ENCODE measurements at regions not wholly inside any gene's neighbourhood (a gene's known extent, or its start where the extent isn't known, plus 50 kb on each side); places are given as distances from the start of the nearest gene placed in this dataset.

- intact Hi-C loops (cut with DNase I; ENCODE audit: low total_unique reads) = no loop called here
- Histone ChIP-seq H3K27me3 (no peaks in the 10 kb centered on the region), H3K4me1 (no peaks in the 10 kb centered on the region), H3K9me3 (no peaks in the 10 kb centered on the region), H3K4me3 (no peak overlapping the region), H3K27ac (no peak overlapping the region), H3K36me3 (no peaks in the 10 kb centered on the region)
- TF ChIP-seq, protein P1, sequence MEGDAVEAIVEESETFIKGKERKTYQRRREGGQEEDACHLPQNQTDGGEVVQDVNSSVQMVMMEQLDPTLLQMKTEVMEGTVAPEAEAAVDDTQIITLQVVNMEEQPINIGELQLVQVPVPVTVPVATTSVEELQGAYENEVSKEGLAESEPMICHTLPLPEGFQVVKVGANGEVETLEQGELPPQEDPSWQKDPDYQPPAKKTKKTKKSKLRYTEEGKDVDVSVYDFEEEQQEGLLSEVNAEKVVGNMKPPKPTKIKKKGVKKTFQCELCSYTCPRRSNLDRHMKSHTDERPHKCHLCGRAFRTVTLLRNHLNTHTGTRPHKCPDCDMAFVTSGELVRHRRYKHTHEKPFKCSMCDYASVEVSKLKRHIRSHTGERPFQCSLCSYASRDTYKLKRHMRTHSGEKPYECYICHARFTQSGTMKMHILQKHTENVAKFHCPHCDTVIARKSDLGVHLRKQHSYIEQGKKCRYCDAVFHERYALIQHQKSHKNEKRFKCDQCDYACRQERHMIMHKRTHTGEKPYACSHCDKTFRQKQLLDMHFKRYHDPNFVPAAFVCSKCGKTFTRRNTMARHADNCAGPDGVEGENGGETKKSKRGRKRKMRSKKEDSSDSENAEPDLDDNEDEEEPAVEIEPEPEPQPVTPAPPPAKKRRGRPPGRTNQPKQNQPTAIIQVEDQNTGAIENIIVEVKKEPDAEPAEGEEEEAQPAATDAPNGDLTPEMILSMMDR (IDR thresholded peaks at IDR 0.05) = no peak
- TF ChIP-seq POLR2A (IDR thresholded peaks at IDR 0.05) = no peak
- no peak for DNase-seq
These were observed 472.2 kb upstream of the DPPA4 start for GRCh38 chr3:109809513-109809912.

GRCh38 chr3:109818081-109818480 is 480.7 kb upstream of the DPPA4 start:
- Histone ChIP-seq H3K36me3 (no peaks in the 10 kb centered on the region), H3K27ac (no peak overlapping the region), H3K4me1 (no peaks in the 10 kb centered on the region), H3K27me3 (no peaks in the 10 kb centered on the region), H3K4me3 (no peak overlapping the region), H3K9me3 (no peaks in the 10 kb centered on the region)
- TF ChIP-seq POLR2A (IDR thresholded peaks at IDR 0.05) = no peak
- TF ChIP-seq, protein P1 (IDR thresholded peaks at IDR 0.05) = no peak
- no peak for DNase-seq
- intact Hi-C loops (cut with DNase I; ENCODE audit: low total_unique reads) = no loop called here

GRCh38 chr3:109819734-109820133 is 482.4 kb upstream of the DPPA4 start:
- DNase-seq = no peak
- Histone ChIP-seq H3K36me3 (no peaks in the 10 kb centered on the region), H3K27ac (no peak overlapping the region), H3K9me3 (no peaks in the 10 kb centered on the region), H3K4me1 (no peaks in the 10 kb centered on the region), H3K4me3 (no peak overlapping the region), H3K27me3 (no peaks in the 10 kb centered on the region)
- intact Hi-C loops (cut with DNase I; ENCODE audit: low total_unique reads) = no loop called here
- no peak for TF ChIP-seq POLR2A (IDR thresholded peaks at IDR 0.05)
- TF ChIP-seq, protein P1 (IDR thresholded peaks at IDR 0.05) = no peak

DNA sequence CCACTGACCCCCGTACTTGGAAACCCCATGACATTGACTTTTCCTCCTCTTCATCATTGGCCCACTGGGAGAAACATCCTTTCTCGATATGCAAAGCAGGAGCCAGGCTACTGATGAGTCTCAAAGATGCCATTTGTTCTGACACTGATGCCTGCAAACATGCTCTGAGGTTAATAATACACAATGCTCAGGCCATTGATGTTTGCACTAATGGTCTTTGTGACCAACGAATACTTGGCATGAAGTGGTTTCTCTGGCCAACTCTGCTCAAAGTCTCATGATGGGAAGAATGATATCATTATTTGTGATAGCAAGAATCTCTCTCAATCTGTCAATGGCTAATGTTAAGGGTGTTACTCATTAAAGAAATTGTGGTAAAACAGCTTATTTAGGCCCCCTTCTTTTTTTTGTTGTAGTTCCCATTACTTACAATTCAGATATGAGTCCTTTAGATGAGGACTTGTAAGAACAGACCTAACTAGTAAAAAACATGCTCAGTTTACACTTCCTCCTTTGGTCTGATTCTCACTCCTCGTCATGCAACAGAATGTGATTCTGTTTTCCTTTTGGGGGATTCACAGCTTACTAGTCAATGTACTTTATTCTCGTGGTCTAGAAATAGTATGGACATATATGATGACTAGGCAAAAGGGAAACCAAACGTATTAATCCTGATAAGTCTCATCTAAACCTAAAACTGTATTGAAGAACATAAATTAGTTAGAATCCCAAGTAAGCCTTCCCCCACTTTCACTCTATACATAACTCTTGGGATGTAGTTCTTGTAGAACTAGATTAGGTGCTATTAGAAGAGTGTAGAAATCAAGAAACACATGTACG is 488.8 kb upstream of the DPPA4 start:
- intact Hi-C loops (cut with DNase I; ENCODE audit: low total_unique reads) = no loop called here
- Histone ChIP-seq H3K9me3 (no peaks in the 10 kb centered on the region), H3K27me3 (no peaks in the 10 kb centered on the region), H3K27ac (no peak overlapping the region), H3K4me3 (no peak overlapping the region), H3K4me1 (no peaks in the 10 kb centered on the region), H3K36me3 (no peaks in the 10 kb centered on the region)
- no peak for DNase-seq
- TF ChIP-seq POLR2A (IDR thresholded peaks at IDR 0.05) = no peak
- TF ChIP-seq, protein P1 (IDR thresholded peaks at IDR 0.05) = no peak

DNA sequence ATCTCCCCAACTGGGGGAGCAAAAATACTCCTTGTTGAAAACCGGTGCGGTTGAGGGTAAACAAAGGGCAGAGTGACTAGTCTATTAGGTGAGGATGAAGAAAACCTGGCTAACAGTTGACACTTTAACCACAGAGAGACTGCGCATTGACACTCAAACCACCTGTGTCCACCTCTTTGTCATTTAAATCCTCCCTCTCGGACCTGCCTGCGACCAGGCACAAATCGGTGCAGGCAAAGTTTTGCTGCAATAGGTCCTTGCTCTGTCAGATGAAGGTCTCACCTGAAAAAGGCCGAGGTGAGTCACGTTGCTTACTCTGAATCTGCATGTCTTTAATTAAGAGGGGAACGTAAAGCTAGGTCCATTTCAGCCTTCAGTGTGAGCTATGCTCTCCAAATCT is 494.1 kb upstream of the DPPA4 start:
- Histone ChIP-seq H3K9me3 (no peaks in the 10 kb centered on the region), H3K4me1 (no peaks in the 10 kb centered on the region), H3K4me3 (no peak overlapping the region), H3K27ac (no peak overlapping the region), H3K27me3 (no peaks in the 10 kb centered on the region), H3K36me3 (no peaks in the 10 kb centered on the region)
- TF ChIP-seq, protein P1 (IDR thresholded peaks at IDR 0.05) = no peak
- no peak for TF ChIP-seq POLR2A (IDR thresholded peaks at IDR 0.05)
- no peak for DNase-seq
- intact Hi-C loops (cut with DNase I; ENCODE audit: low total_unique reads) = no loop called here

All from uterus (tissue), 3 donors.